Fibroblast of the aortic adventitia (primary cell): ENCODE measurements at regions not wholly inside any gene's neighbourhood (a gene's known extent, or its start where the extent isn't known, plus 50 kb on each side); places are given as distances from the start of the nearest gene placed in this dataset.
A peak's percentile ranks its signal among the peaks of the same experiment; 100 is the strongest.

Experiments
- DNase-seq: peaks from one replicate; pipeline ENCODE4 v3.0.0-alpha.2; 2010; ENCODE audit warnings: low read depth
- H3K4me3 ChIP-seq: 2 replicates; pipeline ENCODE4 v1.5.1; 2011; ENCODE audit warnings: low read depth, mild to moderate bottlenecking, control low read depth, low read length, moderate library complexity
- CTCF ChIP-seq: IDR thresholded peaks from 2 replicates; pipeline ENCODE4 v1.5.1; 2011; ENCODE audit warnings: mild to moderate bottlenecking, low read length, control low read depth, inconsistent platforms; ENCODE audit not compliant: insufficient read depth

- TF ChIP-seq CTCF: no peak
- no peak overlapping the region for H3K4me3 ChIP-seq
- no peak for DNase-seq
These were observed 53.8 kb upstream of the CD83 start for GRCh38 chr6:14063756-14064155.

GRCh38 chr6:14065350-14065749, 52.2 kb upstream of the CD83 start:
- no peak for TF ChIP-seq CTCF
- no peak overlapping the region for H3K4me3 ChIP-seq
- no peak for DNase-seq

GRCh38 chr6:14066782-14067406, 50.7 kb upstream of the CD83 start:
- no peak overlapping the region for H3K4me3 ChIP-seq
- peak; percentile 86 for DNase-seq

GRCh38 chr6:14067656-14068055, 49.9 kb upstream of the CD83 start:
- no peak for TF ChIP-seq CTCF
- no peak overlapping the region for H3K4me3 ChIP-seq
- DNase-seq: no peak

More at GRCh38 chr6:14066782-14067406, 50.7 kb upstream of the CD83 start:
- peak; percentile 64 for TF ChIP-seq CTCF
